Kidney glomerular epithelial cell (primary cell): ENCODE measurements at regions not wholly inside any gene's neighbourhood (a gene's known extent, or its start where the extent isn't known, plus 50 kb on each side); places are given as distances from the start of the nearest gene placed in this dataset.
"Not testable (repeated sequence)": the region's sequence is repeated elsewhere in the genome, so short reads cannot be mapped to it uniquely, and the experiment has no call there.

Experiments used
- DNase-seq: peaks from one replicate; lab custom pipeline; 2025; lab: John Stamatoyannopoulos, UW

- not testable (repeated sequence) for DNase-seq
These were observed 688.5 kb upstream of the PCDH20 start for GRCh38 chr13:62104136-62104535.

- DNase-seq = no peak
These were observed 681.0 kb upstream of the PCDH20 start for GRCh38 chr13:62096652-62097051.

- no peak for DNase-seq
These were observed 679.3 kb upstream of the PCDH20 start for GRCh38 chr13:62094932-62095331.

GRCh38 chr13:62093984-62094780 lies 678.5 kb upstream of the PCDH20 start:
- no peak for DNase-seq

GRCh38 chr13:62092949-62093348 lies 677.3 kb upstream of the PCDH20 start:
- DNase-seq = no peak

- DNase-seq = no peak
These were observed 676.9 kb upstream of the PCDH20 start for GRCh38 chr13:62092536-62092935.

GRCh38 chr13:62088165-62088564 lies 672.5 kb upstream of the PCDH20 start:
- DNase-seq = no peak

GRCh38 chr13:62087124-62087523 lies 671.5 kb upstream of the PCDH20 start:
- DNase-seq = no peak

GRCh38 chr13:62085337-62086229 lies 669.9 kb upstream of the PCDH20 start:
- DNase-seq = no peak

- DNase-seq = no peak
These were observed 669.1 kb upstream of the PCDH20 start for GRCh38 chr13:62084728-62085127.

GRCh38 chr13:62067821-62068220 lies 652.2 kb upstream of the PCDH20 start:
- DNase-seq = no peak

GRCh38 chr13:62065016-62065415 lies 649.4 kb upstream of the PCDH20 start:
- no peak for DNase-seq

GRCh38 chr13:62061751-62062150 lies 646.1 kb upstream of the PCDH20 start:
- no peak for DNase-seq

- DNase-seq = no peak
These were observed 644.9 kb upstream of the PCDH20 start for GRCh38 chr13:62060570-62060969.

GRCh38 chr13:62057286-62057685 lies 641.6 kb upstream of the PCDH20 start:
- DNase-seq = no peak

- no peak for DNase-seq
These were observed 634.3 kb upstream of the PCDH20 start for GRCh38 chr13:62049992-62050391.

GRCh38 chr13:62046512-62046911 lies 630.9 kb upstream of the PCDH20 start:
- no peak for DNase-seq

GRCh38 chr13:62043600-62043999 lies 628.0 kb upstream of the PCDH20 start:
- no peak for DNase-seq

- no peak for DNase-seq
These were observed 625.2 kb upstream of the PCDH20 start for GRCh38 chr13:62040806-62041205.

GRCh38 chr13:62040078-62040477 lies 624.4 kb upstream of the PCDH20 start:
- no peak for DNase-seq

- DNase-seq = no peak
These were observed 622.6 kb upstream of the PCDH20 start for GRCh38 chr13:62038214-62038613.

GRCh38 chr13:62035981-62036380 lies 620.3 kb upstream of the PCDH20 start:
- DNase-seq = no peak

GRCh38 chr13:62033934-62034333 lies 618.3 kb upstream of the PCDH20 start:
- DNase-seq = no peak
